NCI-H1417 (cell line): ENCODE measurements at regions not wholly inside any gene's neighbourhood (a gene's known extent, or its start where the extent isn't known, plus 50 kb on each side); places are given as distances from the start of the nearest gene placed in this dataset.
"Not testable (repeated sequence)": the region's sequence is repeated elsewhere in the genome, so short reads cannot be mapped to it uniquely, and the experiment has no call there.

Source experiments
- DNase-seq, 3 experiments: peaks; one replicate each; lab custom pipeline; 2025; lab: John Stamatoyannopoulos, UW

- not testable (repeated sequence) for DNase-seq
These were observed 51.5 kb downstream of the VPREB1 start for GRCh38 chr22:22296047-22296446.

- DNase-seq, result peak in 1 of 3 experiments; percentile 35
These were observed 52.7 kb downstream of the VPREB1 start for GRCh38 chr22:22297159-22297793.

- DNase-seq, result peak; percentile 40 to 73 (median 67)
These were observed 53.4 kb downstream of the VPREB1 start for GRCh38 chr22:22297794-22298653.

- not testable (repeated sequence) for DNase-seq
These were observed 54.0 kb downstream of the VPREB1 start for GRCh38 chr22:22298654-22299009.

GRCh38 chr22:22300511-22300910 is 55.9 kb downstream of the VPREB1 start:
- DNase-seq, result not testable (repeated sequence)

GRCh38 chr22:22300946-22301345 is 56.4 kb downstream of the VPREB1 start:
- DNase-seq, result not testable (repeated sequence)

- no peak for DNase-seq
These were observed 72.0 kb downstream of the VPREB1 start for GRCh38 chr22:22316589-22316988.

GRCh38 chr22:22318723-22319465 is 74.3 kb downstream of the VPREB1 start:
- DNase-seq, result no peak

- peak; percentile 2 to 60 (median 37) for DNase-seq
These were observed 77.4 kb downstream of the VPREB1 start for GRCh38 chr22:22321743-22322611.

GRCh38 chr22:22322792-22323191 is 78.2 kb downstream of the VPREB1 start:
- no peak for DNase-seq

GRCh38 chr22:22327723-22328122 is 83.1 kb downstream of the VPREB1 start:
- no peak for DNase-seq

GRCh38 chr22:22329792-22330191 is 85.2 kb downstream of the VPREB1 start:
- DNase-seq, result no peak

GRCh38 chr22:22335640-22336039 is 91.1 kb downstream of the VPREB1 start:
- not testable (repeated sequence) for DNase-seq

- not testable (repeated sequence) for DNase-seq
These were observed 91.7 kb downstream of the VPREB1 start for GRCh38 chr22:22336333-22336732.

GRCh38 chr22:22338778-22339177 is 94.2 kb downstream of the VPREB1 start:
- DNase-seq, result not testable (repeated sequence)

GRCh38 chr22:22341736-22342135 is 97.2 kb downstream of the VPREB1 start:
- no peak for DNase-seq

GRCh38 chr22:22342697-22343580 is 98.4 kb downstream of the VPREB1 start:
- peak; percentile 59 to 80 (median 70) for DNase-seq

- DNase-seq, result no peak
These were observed 99.2 kb downstream of the VPREB1 start for GRCh38 chr22:22343581-22344296.

GRCh38 chr22:22344430-22344829 is 99.8 kb downstream of the VPREB1 start:
- no peak for DNase-seq

- DNase-seq, result no peak
These were observed 101.2 kb downstream of the VPREB1 start for GRCh38 chr22:22345781-22346180.
